ENCODE measurements at regions not wholly inside any gene's neighbourhood (a gene's known extent, or its start where the extent isn't known, plus 50 kb on each side); places are given as distances from the start of the nearest gene placed in this dataset.

DNA sequence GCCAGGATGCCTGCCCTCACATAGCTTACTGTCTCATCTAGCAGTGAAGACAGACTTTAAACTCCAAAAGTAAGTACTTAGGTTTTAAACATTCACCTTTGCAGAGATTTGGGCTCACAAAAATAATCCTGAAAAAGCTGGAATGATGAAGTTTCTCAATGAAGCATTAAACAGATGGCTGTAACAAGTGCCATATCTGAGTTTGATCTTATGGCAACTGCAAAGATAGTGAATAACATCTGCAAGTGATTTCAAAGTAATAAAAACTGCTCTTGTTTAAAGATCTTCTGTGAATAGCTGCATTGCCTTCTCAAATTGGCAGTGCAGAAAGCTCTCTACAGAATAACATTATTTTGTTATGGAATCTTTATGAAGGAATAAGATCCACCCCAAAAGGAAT is 271.2 kb upstream of the SMIM31 start:
- ChIA-PET POLR2A (no interaction called here), CTCF (no interaction called here)
- intact Hi-C loops (cut with micrococcal nuclease): no loop called here
- Mint-ChIP-seq H3K36me3 (no peaks in the 10 kb centered on the region), H3K27ac (no peak overlapping the region), H3K27me3 (peaks cover 0 to 8% (median 7%) of the 10 kb centered on the region in 5 donors), H3K9me3 (peaks cover 0 to 9% (median 0%) of the 10 kb centered on the region in 11 donors), H3K4me1 (no peaks in the 10 kb centered on the region), H3K4me3 (no peak overlapping the region)
- H3K4me3 ChIP-seq (ENCODE audit: low read length): no peak overlapping the region
- no peaks in the 10 kb centered on the region for H3K27me3 ChIP-seq (ENCODE audit: control insufficient read depth in 2 of 2, insufficient read depth in 2 of 2, low read length in 2 of 2)
- no peak for DNase-seq
- no peaks in the 10 kb centered on the region for H3K36me3 ChIP-seq (ENCODE audit: control insufficient read depth in 2 of 3, insufficient read depth in 3 of 3, low read length in 3 of 3)
- no peaks in the 10 kb centered on the region for H3K4me1 ChIP-seq (ENCODE audit: control insufficient read depth in 2 of 2, insufficient read depth in 2 of 2, low read length in 2 of 2)
- H3K9me3 ChIP-seq (ENCODE audit: control insufficient read depth in 2 of 3, low read length in 3 of 3): no peaks in the 10 kb centered on the region
- no peak for ATAC-seq
- H3K27ac ChIP-seq (ENCODE audit: low read depth, low read length): no peak overlapping the region

DNA sequence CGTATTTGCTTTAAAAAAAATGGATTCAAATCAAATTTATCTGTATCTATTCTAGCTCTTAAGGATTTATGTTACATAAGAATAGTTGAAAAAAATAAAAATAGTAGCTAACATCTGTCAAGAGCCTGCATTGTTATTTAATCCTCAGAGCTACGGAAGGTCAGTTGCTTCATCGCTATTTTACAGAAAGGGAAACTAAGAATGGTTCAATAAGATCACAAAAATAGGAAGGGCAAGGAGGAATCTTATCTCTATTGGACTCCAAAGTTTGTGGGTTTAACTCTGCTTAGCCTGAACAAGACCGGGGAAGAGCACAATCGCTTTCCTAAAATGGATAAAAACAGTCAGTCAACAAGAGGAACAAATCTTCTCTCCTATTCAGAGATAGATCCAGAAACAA is 270.2 kb upstream of the SMIM31 start:
- no peak for DNase-seq
- Mint-ChIP-seq H3K27me3 (peaks cover 0 to 2% (median under 1%) of the 10 kb centered on the region in 5 donors), H3K9me3 (peaks cover 0 to 9% (median 0%) of the 10 kb centered on the region in 11 donors), H3K27ac (no peak overlapping the region), H3K36me3 (no peaks in the 10 kb centered on the region), H3K4me1 (no peaks in the 10 kb centered on the region), H3K4me3 (no peak overlapping the region)
- no peaks in the 10 kb centered on the region for H3K4me1 ChIP-seq (ENCODE audit: control insufficient read depth in 2 of 2, insufficient read depth in 2 of 2, low read length in 2 of 2)
- no peak overlapping the region for H3K4me3 ChIP-seq (ENCODE audit: low read length)
- ChIA-PET POLR2A (no interaction called here), CTCF (no interaction called here)
- H3K36me3 ChIP-seq (ENCODE audit: control insufficient read depth in 2 of 3, insufficient read depth in 3 of 3, low read length in 3 of 3): no peaks in the 10 kb centered on the region
- no peak for ATAC-seq
- intact Hi-C loops (cut with micrococcal nuclease): no loop called here
- no peak overlapping the region for H3K27ac ChIP-seq (ENCODE audit: low read depth, low read length)
- no peaks in the 10 kb centered on the region for H3K27me3 ChIP-seq (ENCODE audit: control insufficient read depth in 2 of 2, insufficient read depth in 2 of 2, low read length in 2 of 2)
- H3K9me3 ChIP-seq (ENCODE audit: control insufficient read depth in 2 of 3, low read length in 3 of 3): no peaks in the 10 kb centered on the region

DNA sequence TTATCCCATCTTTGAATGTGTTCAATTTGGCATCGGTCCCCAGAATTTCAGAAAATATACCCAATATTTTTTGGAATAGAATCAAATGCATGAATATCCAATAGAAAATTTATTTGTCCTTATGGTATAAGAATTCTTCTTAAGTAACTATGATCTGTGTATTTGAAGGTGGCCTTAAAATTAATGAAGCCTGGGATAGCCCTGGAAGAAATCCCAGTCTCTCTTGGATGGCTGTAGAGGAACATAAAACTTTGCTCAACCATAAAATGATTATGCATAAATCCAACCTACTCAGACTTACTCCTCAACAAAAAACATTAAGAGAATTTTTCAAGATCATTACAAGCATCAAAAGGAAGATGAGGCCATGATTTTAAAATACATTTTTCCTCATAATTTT is 269.4 kb upstream of the SMIM31 start:
- no peak overlapping the region for H3K27ac ChIP-seq (ENCODE audit: low read depth, low read length)
- POLR2A ChIA-PET: no interaction called here
- Mint-ChIP-seq H3K4me1 (no peaks in the 10 kb centered on the region), H3K27me3 (no peaks in the 10 kb centered on the region), H3K27ac (no peak overlapping the region), H3K4me3 (no peak overlapping the region), H3K36me3 (no peaks in the 10 kb centered on the region), H3K9me3 (peaks cover 0 to 9% (median 0%) of the 10 kb centered on the region in 11 donors)
- no peak overlapping the region for H3K4me3 ChIP-seq (ENCODE audit: low read length)
- ATAC-seq (no peak), DNase-seq (no peak)
- no peaks in the 10 kb centered on the region for H3K9me3 ChIP-seq (ENCODE audit: control insufficient read depth in 2 of 3, low read length in 3 of 3)
- no peaks in the 10 kb centered on the region for H3K36me3 ChIP-seq (ENCODE audit: control insufficient read depth in 2 of 3, insufficient read depth in 3 of 3, low read length in 3 of 3)
- no peaks in the 10 kb centered on the region for H3K27me3 ChIP-seq (ENCODE audit: control insufficient read depth in 2 of 2, insufficient read depth in 2 of 2, low read length in 2 of 2)
- intact Hi-C loops (cut with micrococcal nuclease): no loop called here
- CTCF ChIA-PET: no interaction called here
- no peaks in the 10 kb centered on the region for H3K4me1 ChIP-seq (ENCODE audit: control insufficient read depth in 2 of 2, insufficient read depth in 2 of 2, low read length in 2 of 2)

DNA sequence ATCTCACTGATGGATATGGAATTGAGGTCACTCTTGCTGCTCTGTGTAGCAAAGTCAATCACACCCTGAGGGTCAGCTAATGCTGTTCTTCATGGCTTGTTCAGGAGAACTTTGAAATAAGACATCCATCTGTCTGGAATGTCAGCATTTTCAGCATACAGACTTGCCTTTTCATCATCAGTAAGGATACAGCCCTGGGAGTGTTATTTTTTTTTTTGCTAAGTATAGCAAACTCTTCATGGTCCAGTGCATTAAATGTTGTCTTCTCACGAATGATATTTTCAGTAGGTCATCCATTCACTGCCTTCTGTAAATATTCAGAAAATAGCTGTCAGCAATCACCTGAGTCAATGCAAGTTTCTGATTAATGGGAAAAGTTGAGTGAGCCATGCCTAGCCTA is 268.8 kb upstream of the SMIM31 start:
- no peak overlapping the region for H3K4me3 ChIP-seq (ENCODE audit: low read length)
- H3K36me3 ChIP-seq (ENCODE audit: control insufficient read depth in 2 of 3, insufficient read depth in 3 of 3, low read length in 3 of 3): no peaks in the 10 kb centered on the region
- H3K9me3 Mint-ChIP-seq: peaks cover 0 to 9% (median 0%) of the 10 kb centered on the region in 11 donors
- no peak overlapping the region for H3K4me3 Mint-ChIP-seq
- POLR2A ChIA-PET: no interaction called here
- no peaks in the 10 kb centered on the region for H3K27me3 Mint-ChIP-seq
- no peaks in the 10 kb centered on the region for H3K36me3 Mint-ChIP-seq
- no peaks in the 10 kb centered on the region for H3K4me1 ChIP-seq (ENCODE audit: control insufficient read depth in 2 of 2, insufficient read depth in 2 of 2, low read length in 2 of 2)
- no peaks in the 10 kb centered on the region for H3K4me1 Mint-ChIP-seq
- intact Hi-C loops (cut with micrococcal nuclease): no loop called here
- no peak overlapping the region for H3K27ac Mint-ChIP-seq
- no peaks in the 10 kb centered on the region for H3K27me3 ChIP-seq (ENCODE audit: control insufficient read depth in 2 of 2, insufficient read depth in 2 of 2, low read length in 2 of 2)
- CTCF ChIA-PET: no interaction called here
- DNase-seq (no peak), ATAC-seq (no peak)
- no peaks in the 10 kb centered on the region for H3K9me3 ChIP-seq (ENCODE audit: control insufficient read depth in 2 of 3, low read length in 3 of 3)
- no peak overlapping the region for H3K27ac ChIP-seq (ENCODE audit: low read depth, low read length)

DNA sequence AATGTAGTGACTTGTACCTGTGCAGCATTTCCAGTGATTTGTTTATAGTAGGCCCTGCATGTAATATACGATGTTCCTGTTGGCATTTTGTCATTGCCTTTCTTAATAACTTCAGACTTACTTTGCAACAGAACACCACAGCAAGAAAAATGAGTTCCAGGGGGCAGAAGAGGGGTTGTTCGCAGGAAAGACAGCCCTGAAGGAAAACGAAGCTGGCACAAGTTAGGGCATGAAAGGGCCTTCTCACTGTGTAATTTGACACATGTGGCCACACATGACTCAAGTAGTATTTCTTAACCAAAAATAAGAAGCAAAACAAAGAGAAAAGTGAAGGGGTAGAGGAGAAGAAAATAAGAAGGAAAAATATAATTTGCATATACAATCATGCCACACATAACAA is 265.8 kb upstream of the SMIM31 start:
- no peaks in the 10 kb centered on the region for H3K4me1 ChIP-seq (ENCODE audit: control insufficient read depth in 2 of 2, insufficient read depth in 2 of 2, low read length in 2 of 2)
- H3K4me3 ChIP-seq (ENCODE audit: low read length): no peak overlapping the region
- ChIA-PET POLR2A (no interaction called here), CTCF (no interaction called here)
- peaks cover 0 to 5% (median 0%) of the 10 kb centered on the region in 11 donors for H3K9me3 Mint-ChIP-seq
- DNase-seq: no peak
- no peak overlapping the region for H3K27ac ChIP-seq (ENCODE audit: low read depth, low read length)
- H3K27me3 ChIP-seq (ENCODE audit: control insufficient read depth in 2 of 2, insufficient read depth in 2 of 2, low read length in 2 of 2): no peaks in the 10 kb centered on the region
- no peak for ATAC-seq
- H3K36me3 ChIP-seq (ENCODE audit: control insufficient read depth in 2 of 3, insufficient read depth in 3 of 3, low read length in 3 of 3): no peaks in the 10 kb centered on the region
- no peaks in the 10 kb centered on the region for H3K4me1 Mint-ChIP-seq
- no peak overlapping the region for H3K27ac Mint-ChIP-seq
- intact Hi-C loops (cut with micrococcal nuclease): no loop called here
- no peaks in the 10 kb centered on the region for H3K36me3 Mint-ChIP-seq
- H3K9me3 ChIP-seq (ENCODE audit: control insufficient read depth in 2 of 3, low read length in 3 of 3): no peaks in the 10 kb centered on the region
- H3K27me3 Mint-ChIP-seq: no peaks in the 10 kb centered on the region
- H3K4me3 Mint-ChIP-seq: no peak overlapping the region

DNA sequence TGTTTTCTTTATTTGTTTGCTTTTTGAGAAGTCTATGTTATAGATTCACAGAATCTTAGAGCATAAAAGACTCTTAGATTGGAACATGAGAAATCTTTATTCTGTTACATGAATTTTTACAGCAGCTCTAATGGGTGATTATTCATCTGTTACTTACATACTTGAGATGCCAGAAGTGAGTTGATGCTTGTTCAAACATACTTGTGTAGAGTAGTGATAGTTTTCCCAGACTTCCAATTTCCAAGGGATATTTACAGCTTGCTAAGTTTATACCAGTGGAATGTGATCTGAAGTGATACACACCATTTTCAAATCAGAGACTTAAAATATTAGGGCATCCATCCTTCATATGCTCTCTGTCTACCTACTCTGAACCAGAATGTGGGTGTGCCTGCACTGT is 252.9 kb upstream of the SMIM31 start:
- DNase-seq (no peak), ATAC-seq (no peak)
- ChIA-PET CTCF (no interaction called here), POLR2A (no interaction called here)
- Histone ChIP-seq H3K4me1 (ENCODE audit: control insufficient read depth in 2 of 2, insufficient read depth in 2 of 2, low read length in 2 of 2) (no peaks in the 10 kb centered on the region), H3K9me3 (ENCODE audit: control insufficient read depth in 2 of 3, low read length in 3 of 3) (no peaks in the 10 kb centered on the region), H3K4me3 (ENCODE audit: low read length) (no peak overlapping the region), H3K36me3 (ENCODE audit: control insufficient read depth in 2 of 3, insufficient read depth in 3 of 3, low read length in 3 of 3) (no peaks in the 10 kb centered on the region), H3K27ac (ENCODE audit: low read depth, low read length) (no peak overlapping the region), H3K27me3 (ENCODE audit: control insufficient read depth in 2 of 2, insufficient read depth in 2 of 2, low read length in 2 of 2) (no peaks in the 10 kb centered on the region)
- intact Hi-C loops (cut with micrococcal nuclease): no loop called here
- Mint-ChIP-seq H3K4me3 (no peak overlapping the region), H3K27me3 (peaks cover 0 to 4% (median 0%) of the 10 kb centered on the region in 5 donors), H3K9me3 (peaks cover 0 to 12% (median 0%) of the 10 kb centered on the region in 11 donors), H3K27ac (no peak overlapping the region), H3K4me1 (no peaks in the 10 kb centered on the region), H3K36me3 (no peaks in the 10 kb centered on the region)

DNA sequence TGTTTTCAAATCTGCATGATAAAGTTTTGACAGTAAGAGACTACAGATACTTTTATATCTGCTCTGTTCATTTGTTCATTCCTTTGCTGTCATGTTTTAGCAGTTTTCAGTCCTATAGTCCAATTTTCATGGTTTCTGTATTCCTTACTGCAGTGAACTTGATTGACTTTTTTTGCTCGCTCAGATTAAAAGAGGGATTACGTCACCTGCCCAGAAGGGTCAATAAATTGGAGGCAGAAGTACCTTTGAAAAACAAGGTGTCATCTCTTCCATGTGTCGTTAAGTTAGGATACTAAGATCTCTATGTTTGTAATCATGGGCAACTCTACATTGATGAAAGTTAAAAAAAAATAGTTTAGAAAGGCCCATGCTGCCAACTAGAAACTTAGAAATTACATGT is 250.1 kb upstream of the SMIM31 start:
- intact Hi-C loops (cut with micrococcal nuclease): no loop called here

More for the DNA sequence above, 250.1 kb upstream of the SMIM31 start:
- Histone ChIP-seq H3K27me3 (ENCODE audit: control insufficient read depth in 2 of 2, insufficient read depth in 2 of 2, low read length in 2 of 2) (no peaks in the 10 kb centered on the region), H3K4me1 (ENCODE audit: control insufficient read depth in 2 of 2, insufficient read depth in 2 of 2, low read length in 2 of 2) (no peaks in the 10 kb centered on the region), H3K9me3 (ENCODE audit: control insufficient read depth in 2 of 3, low read length in 3 of 3) (no peaks in the 10 kb centered on the region), H3K4me3 (ENCODE audit: low read length) (no peak overlapping the region), H3K27ac (ENCODE audit: low read depth, low read length) (no peak overlapping the region), H3K36me3 (ENCODE audit: control insufficient read depth in 2 of 3, insufficient read depth in 3 of 3, low read length in 3 of 3) (no peaks in the 10 kb centered on the region)
- ChIA-PET POLR2A (no interaction called here), CTCF (no interaction called here)
- peaks cover 0 to 4% (median 0%) of the 10 kb centered on the region in 5 donors for H3K27me3 Mint-ChIP-seq
- no peak overlapping the region for H3K27ac Mint-ChIP-seq
- no peak for DNase-seq
- H3K9me3 Mint-ChIP-seq: peaks cover 0 to 12% (median 0%) of the 10 kb centered on the region in 11 donors
- H3K4me1 Mint-ChIP-seq: no peaks in the 10 kb centered on the region
- H3K4me3 Mint-ChIP-seq: no peak overlapping the region
- no peak for ATAC-seq
- H3K36me3 Mint-ChIP-seq: no peaks in the 10 kb centered on the region
